ENCODE measurements at regions not wholly inside any gene's neighbourhood (a gene's known extent, or its start where the extent isn't known, plus 50 kb on each side); places are given as distances from the start of the nearest gene placed in this dataset.

GRCh38 chr4:14903321-14903720, 99.0 kb upstream of the CPEB2 start:
- TF ChIP-seq CTCF (IDR thresholded peaks at IDR 0.05; ENCODE audit: low read depth, low read length, poor library complexity, severe bottlenecking) (no peak), EZH2phosphoT487 (IDR thresholded peaks at IDR 0.05; ENCODE audit: borderline replicate concordance, low read length) (no peak)

All from DOHH2 (cell line).